ENCODE measurements at regions not wholly inside any gene's neighbourhood (a gene's known extent, or its start where the extent isn't known, plus 50 kb on each side); places are given as distances from the start of the nearest gene placed in this dataset.

DNA sequence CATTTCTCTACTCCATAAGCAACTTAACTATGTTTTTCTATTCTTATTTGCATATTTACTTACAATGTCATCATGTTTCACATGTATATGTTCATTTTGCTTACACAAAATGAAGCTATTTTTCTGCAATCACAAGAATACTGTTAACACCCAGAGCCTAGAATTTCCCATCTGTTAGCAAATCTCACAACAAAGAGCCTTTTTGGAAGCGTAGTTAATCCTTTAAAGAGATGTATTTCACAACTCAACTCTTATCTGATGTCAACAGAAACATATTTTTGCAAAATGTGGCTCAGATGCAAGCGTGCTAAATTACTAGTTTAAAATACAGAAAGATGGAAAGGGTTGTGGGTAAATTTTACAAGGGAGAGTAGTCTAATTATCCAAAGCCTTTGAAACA is 110.6 kb upstream of the COL1A2 start:
- Histone ChIP-seq H3K4me1 (0 out of 3 replicates have a peak, but pooled peaks cover 1% of the 10 kb centered on the region), H3K4me2 (no peak overlapping the region), H3K27ac (no peak overlapping the region), H3K9me3 (no peaks in the 10 kb centered on the region), H3K4me3 (no peak overlapping the region)
- CTCF ChIA-PET, result interaction anchor here (1.0 kb wide), 1 partner anchor 111 kb away, joined by 3 read pairs; the partner anchor contains the start of gene COL1A2
- POLR2A ChIA-PET, result no interaction called here
- FAIRE-seq (no peak), ATAC-seq (no peak), DNase-seq (ENCODE audit: low read depth in 1 of 2, low spot score in 1 of 2) (no peak)
- 71% methylated on average over 2 of the region's 2 CpGs for WGBS (ENCODE audit: missing lambda C conversion rate)
- TF ChIP-seq TFCP2L1 (CRISPR knock-in tag; IDR thresholded peaks at IDR 0.05) (no peak), ZFP36 (IDR thresholded peaks at IDR 0.05; ENCODE audit: borderline replicate concordance, partially characterized antibody) (no peak), SMC3 (IDR thresholded peaks at IDR 0.05) (no peak), HOXB5 (CRISPR knock-in tag; IDR thresholded peaks at IDR 0.05) (no peak), ZC3H11A (IDR thresholded peaks at IDR 0.05) (no peak), KDM1A (IDR thresholded peaks at IDR 0.05; ENCODE audit: low read depth) (no peak), EP300 (IDR thresholded peaks at IDR 0.05) (no peak), GATA3 (IDR thresholded peaks at IDR 0.05; ENCODE audit: borderline replicate concordance) (no peak), TP53 (CRISPR knock-in tag; IDR thresholded peaks at IDR 0.05) (no peak), FOSL2 (IDR thresholded peaks at IDR 0.05) (no peak), FOSL2 (CRISPR knock-in tag; IDR thresholded peaks at IDR 0.05) (no peak), POLR2AphosphoS2 (conservative IDR thresholded peaks at IDR 0.05; ENCODE audit: low read length) (no peak), MYC (IDR thresholded peaks at IDR 0.05; ENCODE audit: borderline replicate concordance, low read length) (no peak), ZSCAN20 (CRISPR knock-in tag; IDR thresholded peaks at IDR 0.05) (no peak), RAD21 (conservative IDR thresholded peaks at IDR 0.05 in 1 of 2, IDR thresholded peaks at IDR 0.05 in 1 of 2) (no peak)
- TF ChIP-seq, protein P1, sequence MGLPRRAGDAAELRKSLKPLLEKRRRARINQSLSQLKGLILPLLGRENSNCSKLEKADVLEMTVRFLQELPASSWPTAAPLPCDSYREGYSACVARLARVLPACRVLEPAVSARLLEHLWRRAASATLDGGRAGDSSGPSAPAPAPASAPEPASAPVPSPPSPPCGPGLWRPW (IDR thresholded peaks at IDR 0.05), result no peak
- TF ChIP-seq, protein P2, sequence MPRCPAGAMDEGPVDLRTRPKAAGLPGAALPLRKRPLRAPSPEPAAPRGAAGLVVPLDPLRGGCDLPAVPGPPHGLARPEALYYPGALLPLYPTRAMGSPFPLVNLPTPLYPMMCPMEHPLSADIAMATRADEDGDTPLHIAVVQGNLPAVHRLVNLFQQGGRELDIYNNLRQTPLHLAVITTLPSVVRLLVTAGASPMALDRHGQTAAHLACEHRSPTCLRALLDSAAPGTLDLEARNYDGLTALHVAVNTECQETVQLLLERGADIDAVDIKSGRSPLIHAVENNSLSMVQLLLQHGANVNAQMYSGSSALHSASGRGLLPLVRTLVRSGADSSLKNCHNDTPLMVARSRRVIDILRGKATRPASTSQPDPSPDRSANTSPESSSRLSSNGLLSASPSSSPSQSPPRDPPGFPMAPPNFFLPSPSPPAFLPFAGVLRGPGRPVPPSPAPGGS (IDR thresholded peaks at IDR 0.05), result no peak
- TF ChIP-seq, protein P3, sequence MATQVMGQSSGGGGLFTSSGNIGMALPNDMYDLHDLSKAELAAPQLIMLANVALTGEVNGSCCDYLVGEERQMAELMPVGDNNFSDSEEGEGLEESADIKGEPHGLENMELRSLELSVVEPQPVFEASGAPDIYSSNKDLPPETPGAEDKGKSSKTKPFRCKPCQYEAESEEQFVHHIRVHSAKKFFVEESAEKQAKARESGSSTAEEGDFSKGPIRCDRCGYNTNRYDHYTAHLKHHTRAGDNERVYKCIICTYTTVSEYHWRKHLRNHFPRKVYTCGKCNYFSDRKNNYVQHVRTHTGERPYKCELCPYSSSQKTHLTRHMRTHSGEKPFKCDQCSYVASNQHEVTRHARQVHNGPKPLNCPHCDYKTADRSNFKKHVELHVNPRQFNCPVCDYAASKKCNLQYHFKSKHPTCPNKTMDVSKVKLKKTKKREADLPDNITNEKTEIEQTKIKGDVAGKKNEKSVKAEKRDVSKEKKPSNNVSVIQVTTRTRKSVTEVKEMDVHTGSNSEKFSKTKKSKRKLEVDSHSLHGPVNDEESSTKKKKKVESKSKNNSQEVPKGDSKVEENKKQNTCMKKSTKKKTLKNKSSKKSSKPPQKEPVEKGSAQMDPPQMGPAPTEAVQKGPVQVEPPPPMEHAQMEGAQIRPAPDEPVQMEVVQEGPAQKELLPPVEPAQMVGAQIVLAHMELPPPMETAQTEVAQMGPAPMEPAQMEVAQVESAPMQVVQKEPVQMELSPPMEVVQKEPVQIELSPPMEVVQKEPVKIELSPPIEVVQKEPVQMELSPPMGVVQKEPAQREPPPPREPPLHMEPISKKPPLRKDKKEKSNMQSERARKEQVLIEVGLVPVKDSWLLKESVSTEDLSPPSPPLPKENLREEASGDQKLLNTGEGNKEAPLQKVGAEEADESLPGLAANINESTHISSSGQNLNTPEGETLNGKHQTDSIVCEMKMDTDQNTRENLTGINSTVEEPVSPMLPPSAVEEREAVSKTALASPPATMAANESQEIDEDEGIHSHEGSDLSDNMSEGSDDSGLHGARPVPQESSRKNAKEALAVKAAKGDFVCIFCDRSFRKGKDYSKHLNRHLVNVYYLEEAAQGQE (IDR thresholded peaks at IDR 0.05), result no peak
- TF ChIP-seq, protein P4, sequence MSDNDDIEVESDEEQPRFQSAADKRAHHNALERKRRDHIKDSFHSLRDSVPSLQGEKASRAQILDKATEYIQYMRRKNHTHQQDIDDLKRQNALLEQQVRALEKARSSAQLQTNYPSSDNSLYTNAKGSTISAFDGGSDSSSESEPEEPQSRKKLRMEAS (IDR thresholded peaks at IDR 0.05), result no peak
- TF ChIP-seq, protein P5, sequence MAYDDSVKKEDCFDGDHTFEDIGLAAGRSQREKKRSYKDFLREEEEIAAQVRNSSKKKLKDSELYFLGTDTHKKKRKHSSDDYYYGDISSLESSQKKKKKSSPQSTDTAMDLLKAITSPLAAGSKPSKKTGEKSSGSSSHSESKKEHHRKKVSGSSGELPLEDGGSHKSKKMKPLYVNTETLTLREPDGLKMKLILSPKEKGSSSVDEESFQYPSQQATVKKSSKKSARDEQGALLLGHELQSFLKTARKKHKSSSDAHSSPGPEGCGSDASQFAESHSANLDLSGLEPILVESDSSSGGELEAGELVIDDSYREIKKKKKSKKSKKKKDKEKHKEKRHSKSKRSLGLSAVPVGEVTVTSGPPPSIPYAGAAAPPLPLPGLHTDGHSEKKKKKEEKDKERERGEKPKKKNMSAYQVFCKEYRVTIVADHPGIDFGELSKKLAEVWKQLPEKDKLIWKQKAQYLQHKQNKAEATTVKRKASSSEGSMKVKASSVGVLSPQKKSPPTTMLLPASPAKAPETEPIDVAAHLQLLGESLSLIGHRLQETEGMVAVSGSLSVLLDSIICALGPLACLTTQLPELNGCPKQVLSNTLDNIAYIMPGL (CRISPR knock-in tag; IDR thresholded peaks at IDR 0.05; ENCODE audit: borderline replicate concordance), result no peak

DNA sequence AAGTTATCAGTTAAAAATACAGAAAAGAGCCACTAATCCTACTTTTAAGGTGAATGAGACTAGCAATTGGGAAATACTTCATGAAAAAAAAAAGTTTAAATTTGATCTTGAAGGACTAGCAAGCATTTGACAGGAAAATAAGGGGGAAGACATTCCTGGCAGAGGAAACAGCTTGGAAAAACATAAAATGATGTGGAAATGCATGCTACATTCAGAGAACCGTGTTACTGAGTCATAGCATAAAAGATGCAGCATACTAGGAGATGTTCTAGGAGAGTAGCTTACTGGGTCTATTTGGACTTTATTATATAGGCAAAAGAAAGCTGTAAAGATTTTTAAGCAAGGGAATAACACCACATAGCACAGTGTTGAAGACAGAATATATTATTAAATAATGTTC is 108.6 kb upstream of the COL1A2 start:
- WGBS (ENCODE audit: missing lambda C conversion rate), result 29% methylated on average over 1 of the region's 1 CpG
- POLR2A ChIA-PET, result no interaction called here
- TF ChIP-seq MYC (IDR thresholded peaks at IDR 0.05; ENCODE audit: borderline replicate concordance, low read length) (no peak), FOXS1 (CRISPR knock-in tag; IDR thresholded peaks at IDR 0.05) (no peak), SREBF2 (IDR thresholded peaks at IDR 0.05) (no peak), EP300 (IDR thresholded peaks at IDR 0.05) (no peak), MAFK (IDR thresholded peaks at IDR 0.05; ENCODE audit: partially characterized antibody) (no peak), RAD21 (conservative IDR thresholded peaks at IDR 0.05 in 1 of 2, IDR thresholded peaks at IDR 0.05 in 1 of 2) (no peak), CHD2 (IDR thresholded peaks at IDR 0.05; ENCODE audit: low read length, partially characterized antibody) (no peak), RNF2 (IDR thresholded peaks at IDR 0.05; ENCODE audit: borderline replicate concordance, low read depth) (no peak), RARB (CRISPR knock-in tag; IDR thresholded peaks at IDR 0.05) (no peak), JUN (IDR thresholded peaks at IDR 0.05) (no peak), HEYL (CRISPR knock-in tag; IDR thresholded peaks at IDR 0.05) (no peak), HOXB13 (CRISPR knock-in tag; IDR thresholded peaks at IDR 0.05; ENCODE audit: low read depth) (no peak)
- TF ChIP-seq, protein P6, sequence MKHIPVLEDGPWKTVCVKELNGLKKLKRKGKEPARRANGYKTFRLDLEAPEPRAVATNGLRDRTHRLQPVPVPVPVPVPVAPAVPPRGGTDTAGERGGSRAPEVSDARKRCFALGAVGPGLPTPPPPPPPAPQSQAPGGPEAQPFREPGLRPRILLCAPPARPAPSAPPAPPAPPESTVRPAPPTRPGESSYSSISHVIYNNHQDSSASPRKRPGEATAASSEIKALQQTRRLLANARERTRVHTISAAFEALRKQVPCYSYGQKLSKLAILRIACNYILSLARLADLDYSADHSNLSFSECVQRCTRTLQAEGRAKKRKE (CRISPR knock-in tag; IDR thresholded peaks at IDR 0.05; ENCODE audit: low read depth), result no peak
- TF ChIP-seq, protein P4 (IDR thresholded peaks at IDR 0.05), result no peak
- TF ChIP-seq, protein P1 (IDR thresholded peaks at IDR 0.05), result no peak

More for the DNA sequence above, 108.6 kb upstream of the COL1A2 start:
- Histone ChIP-seq H3K27ac (no peak overlapping the region), H3K9me3 (no peaks in the 10 kb centered on the region), H3K4me3 (no peak overlapping the region), H3K4me2 (no peak overlapping the region), H3K4me1 (0 out of 3 replicates have a peak, but pooled peaks cover 5% of the 10 kb centered on the region)
- ATAC-seq (no peak), DNase-seq (ENCODE audit: low read depth in 1 of 2, low spot score in 1 of 2) (no peak), FAIRE-seq (no peak)
- CTCF ChIA-PET, result interaction anchor here (1.5 to 5.2 kb wide), 4 partner anchors 10 to 150 kb away, joined by 3 to 49 read pairs (median 8); partner anchors contain the start of gene COL1A2
